Mammary epithelial cell (primary cell): ENCODE measurements at regions not wholly inside any gene's neighbourhood (a gene's known extent, or its start where the extent isn't known, plus 50 kb on each side); places are given as distances from the start of the nearest gene placed in this dataset.

Source experiments
- CTCF ChIP-seq, 2 donors: IDR thresholded peaks in 1 of 2; conservative IDR thresholded peaks in 1 of 2; 2 replicates each; pipeline ENCODE4 v1.5.1; 2011 to 2012; ENCODE audit warnings: inconsistent platforms in 2 of 2, low read length in 2 of 2, mild to moderate bottlenecking in 2 of 2, control low read depth in 1 of 2, low read depth in 1 of 2; ENCODE audit not compliant: insufficient read depth in 1 of 2; ENCODE audit errors: extremely low read depth in 1 of 2
- EZH2 ChIP-seq: IDR thresholded peaks from 2 replicates; pipeline ENCODE4 v1.6.1; 2012; ENCODE audit warnings: low read length, inconsistent platforms, borderline replicate concordance

GRCh38 chrX:104469771-104470170 is 96.2 kb upstream of the IL1RAPL2 start:
- no peak for TF ChIP-seq CTCF (conservative IDR thresholded peaks at IDR 0.05 in 1 of 2, IDR thresholded peaks at IDR 0.05 in 1 of 2; ENCODE audit: extremely low read depth in 1 of 2, insufficient read depth in 1 of 2, low read depth in 1 of 2, low read length in 2 of 2)
- TF ChIP-seq EZH2, result no peak
